Stimulated activated CD4-positive, alpha-beta T cell treated with anti-CD3 and anti-CD28 coated beads, Interleukin-15, amount 100 ng/mL, for 48 hours (primary cell): ENCODE measurements at regions not wholly inside any gene's neighbourhood (a gene's known extent, or its start where the extent isn't known, plus 50 kb on each side); places are given as distances from the start of the nearest gene placed in this dataset.

Experiments
- DNase-seq, 2 donors: peaks; one replicate each; pipeline ENCODE4 v3.0.0-alpha.2; 2020; ENCODE audit warnings: low read depth in 2 of 2

GRCh38 chr12:91801048-91801447 is 344.6 kb downstream of the BTG1 start:
- DNase-seq: no peak

- DNase-seq: no peak
These were observed 352.0 kb downstream of the BTG1 start for GRCh38 chr12:91793676-91794075.

- DNase-seq: no peak
These were observed 353.0 kb downstream of the BTG1 start for GRCh38 chr12:91792597-91792996.

GRCh38 chr12:91786499-91787272 is 359.0 kb downstream of the BTG1 start:
- no peak for DNase-seq

GRCh38 chr12:91785655-91786498 is 359.8 kb downstream of the BTG1 start:
- DNase-seq: no peak

GRCh38 chr12:91781114-91781513 is 364.5 kb downstream of the BTG1 start:
- no peak for DNase-seq

GRCh38 chr12:91778938-91779400 is 366.7 kb downstream of the BTG1 start:
- peak; percentile 8 to 21 for DNase-seq

- no peak for DNase-seq
These were observed 367.4 kb downstream of the BTG1 start for GRCh38 chr12:91778091-91778832.

GRCh38 chr12:91777268-91777992 is 368.2 kb downstream of the BTG1 start:
- DNase-seq: no peak

GRCh38 chr12:91774434-91774921 is 371.2 kb downstream of the BTG1 start:
- DNase-seq: no peak

GRCh38 chr12:91773749-91774429 is 371.8 kb downstream of the BTG1 start:
- DNase-seq: no peak

- DNase-seq: no peak
These were observed 373.2 kb downstream of the BTG1 start for GRCh38 chr12:91772411-91772810.

- no peak for DNase-seq
These were observed 375.9 kb downstream of the BTG1 start for GRCh38 chr12:91769736-91770135.

- no peak for DNase-seq
These were observed 378.4 kb downstream of the BTG1 start for GRCh38 chr12:91767237-91767636.

- DNase-seq: no peak
These were observed 379.2 kb downstream of the BTG1 start for GRCh38 chr12:91766454-91766853.

GRCh38 chr12:91763654-91764370 is 381.8 kb downstream of the BTG1 start:
- no peak for DNase-seq

- DNase-seq: no peak
These were observed 392.0 kb downstream of the BTG1 start for GRCh38 chr12:91753649-91754048.

GRCh38 chr12:91746976-91747375 is 398.7 kb downstream of the BTG1 start:
- no peak for DNase-seq

- DNase-seq: no peak
These were observed 401.0 kb downstream of the BTG1 start for GRCh38 chr12:91744597-91744996.

GRCh38 chr12:91743704-91744321 is 401.8 kb downstream of the BTG1 start:
- DNase-seq: no peak
